ENCODE measurements at regions not wholly inside any gene's neighbourhood (a gene's known extent, or its start where the extent isn't known, plus 50 kb on each side); places are given as distances from the start of the nearest gene placed in this dataset.

GRCh38 chr10:43903451-43903850, 254.8 kb upstream of the ZNF32 start:
- no peak for DNase-seq (ENCODE audit: low spot score)

- DNase-seq (ENCODE audit: low spot score) = no peak
Observed at GRCh38 chr10:43902842-43903241, 254.2 kb upstream of the ZNF32 start.

GRCh38 chr10:43901744-43902504, 253.2 kb upstream of the ZNF32 start:
- no peak for DNase-seq (ENCODE audit: low spot score)

- DNase-seq (ENCODE audit: low spot score) = no peak
Observed at GRCh38 chr10:43901302-43901701, 252.6 kb upstream of the ZNF32 start.

GRCh38 chr10:43900571-43900970, 251.9 kb upstream of the ZNF32 start:
- DNase-seq (ENCODE audit: low spot score) = no peak

- DNase-seq (ENCODE audit: low spot score) = no peak
Observed at GRCh38 chr10:43899224-43899959, 250.7 kb upstream of the ZNF32 start.

- no peak for DNase-seq (ENCODE audit: low spot score)
Observed at GRCh38 chr10:43898592-43898991, 249.9 kb upstream of the ZNF32 start.

- no peak for DNase-seq (ENCODE audit: low spot score)
Observed at GRCh38 chr10:43897765-43898419, 249.2 kb upstream of the ZNF32 start.

- DNase-seq (ENCODE audit: low spot score) = no peak
Observed at GRCh38 chr10:43892062-43892770, 243.5 kb upstream of the ZNF32 start.

- no peak for DNase-seq (ENCODE audit: low spot score)
Observed at GRCh38 chr10:43891241-43891640, 242.6 kb upstream of the ZNF32 start.

GRCh38 chr10:43890124-43890523, 241.4 kb upstream of the ZNF32 start:
- DNase-seq (ENCODE audit: low spot score) = no peak

- DNase-seq (ENCODE audit: low spot score) = no peak
Observed at GRCh38 chr10:43888586-43888985, 239.9 kb upstream of the ZNF32 start.

- DNase-seq (ENCODE audit: low spot score) = no peak
Observed at GRCh38 chr10:43885842-43886241, 237.2 kb upstream of the ZNF32 start.

GRCh38 chr10:43885252-43885651, 236.6 kb upstream of the ZNF32 start:
- DNase-seq (ENCODE audit: low spot score) = no peak

- no peak for DNase-seq (ENCODE audit: low spot score)
Observed at GRCh38 chr10:43884501-43885105, 235.9 kb upstream of the ZNF32 start.

GRCh38 chr10:43882711-43883110, 234.0 kb upstream of the ZNF32 start:
- DNase-seq (ENCODE audit: low spot score) = no peak

GRCh38 chr10:43881657-43882056, 233.0 kb upstream of the ZNF32 start:
- DNase-seq (ENCODE audit: low spot score) = no peak

GRCh38 chr10:43880160-43880559, 231.5 kb upstream of the ZNF32 start:
- no peak for DNase-seq (ENCODE audit: low spot score)

GRCh38 chr10:43879742-43880141, 231.1 kb upstream of the ZNF32 start:
- DNase-seq (ENCODE audit: low spot score) = no peak

GRCh38 chr10:43879162-43879561, 230.5 kb upstream of the ZNF32 start:
- DNase-seq (ENCODE audit: low spot score) = no peak

GRCh38 chr10:43878386-43878785, 229.7 kb upstream of the ZNF32 start:
- no peak for DNase-seq (ENCODE audit: low spot score)

GRCh38 chr10:43876976-43877375, 228.3 kb upstream of the ZNF32 start:
- DNase-seq (ENCODE audit: low spot score) = no peak
